Ovary (tissue), 7 donors: ENCODE measurements at regions not wholly inside any gene's neighbourhood (a gene's known extent, or its start where the extent isn't known, plus 50 kb on each side); places are given as distances from the start of the nearest gene placed in this dataset.

Experiments
- DNase-seq, 5 donors: peaks; one replicate each; pipeline ENCODE4 v3.0.0-alpha.2; 2019 to 2020
- H3K27ac ChIP-seq, 2 donors: fragments of 200-600 bp; one replicate each; pipeline versions ENCODE4 v1.5.1 to v1.8.0; 2019 to 2022
- H3K27me3 ChIP-seq: fragments of 200-600 bp; one replicate; pipeline ENCODE4 v1.8.0; 2022
- H3K36me3 ChIP-seq: fragments of 200-600 bp; sonication (generic); one replicate; pipeline ENCODE4 v1.5.1; 2019
- H3K4me1 ChIP-seq: one replicate; pipeline ENCODE4 v1.8.1; 2013; ENCODE audit warnings: mild to moderate bottlenecking, moderate library complexity; ENCODE audit not compliant: insufficient read depth
- H3K4me3 ChIP-seq: fragments of 200-600 bp; sonication (generic); one replicate; pipeline ENCODE4 v1.5.1; 2017
- H3K9me3 ChIP-seq, 2 donors: fragments of 200-600 bp in 1 of 2; sonication (generic) in 1 of 2; one replicate each; pipeline versions ENCODE4 v1.5.1 to v1.8.1; 2013 to 2019; ENCODE audit warnings: mild to moderate bottlenecking in 1 of 2, moderate library complexity in 1 of 2
- EP300 ChIP-seq: sonication (generic); formaldehyde crosslinking; IDR thresholded peaks from one replicate; pipeline ENCODE4 v1.6.1; 2017; ENCODE audit warnings: antibody characterized with exemption
- POLR2A ChIP-seq: fragments of 450-650 bp; IDR thresholded peaks from one replicate; pipeline ENCODE4 v1.6.1; 2017; ENCODE audit warnings: antibody characterized with exemption, mild to moderate bottlenecking, moderate library complexity
- WGBS, 3 donors: extraction: QIAGEN DNeasy Blood & Tissue Kit in 1 of 3; methylation state at CpG; one replicate each; pipeline versions ENCODE4 v1.1.5 to v1.1.7; 2013 to 2017; 5-methylcytosine and 5-hydroxymethylcytosine counted together
- intact Hi-C, 4 donors: fragments of 100-400 bp; cut with DNase I; formaldehyde crosslinking; loops; one replicate each; pipeline versions ENCODE4 v1.11.0 to v1.15.1; 2022 to 2023
- TF ChIP-seq, protein P1 (sequence below), 3 donors: fragments of 450-650 bp in 2 of 3; fragments of 200-600 bp in 1 of 3; IDR thresholded peaks; one replicate each; pipeline versions ENCODE4 v1.5.1 to v1.8.0; 2016 to 2022; ENCODE audit warnings: antibody characterized with exemption in 3 of 3, mild to moderate bottlenecking in 1 of 3
- donor health status: DM: no; HTN: no; CAD: no; lungs with moderate emphysema.
- donor health status: DM: no; HTN: no; CAD: no.
- donor health status: Bipolar disorder and iron deficiency.
- donor health status: DM: no; HTN: no; CAD: no.
- donor health status: DM: yes; HTN: yes; CAD: no.

DNA sequence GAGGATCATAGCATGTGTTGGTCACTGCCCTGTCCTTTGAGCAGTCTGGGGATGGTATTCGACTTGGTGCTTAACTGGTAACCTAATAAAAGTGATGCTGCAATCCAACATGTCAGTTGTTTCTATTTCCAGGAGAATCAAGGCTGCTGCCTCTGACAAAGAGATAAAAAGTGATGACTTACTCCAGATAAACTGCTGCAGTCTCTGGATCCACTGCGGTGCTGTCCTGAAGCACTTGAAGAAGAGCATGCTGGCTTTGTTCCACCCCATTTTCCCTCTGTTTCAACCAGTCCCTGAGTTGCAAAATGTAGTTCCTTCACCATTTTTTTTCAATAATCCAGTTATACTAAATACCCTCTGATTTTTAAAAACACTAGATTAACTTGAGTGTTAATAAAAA lies 403.5 kb upstream of the ANKRD30A start:
- Histone ChIP-seq H3K4me3 (no peak overlapping the region), H3K4me1 (no peaks in the 10 kb centered on the region), H3K9me3 (no peaks in the 10 kb centered on the region), H3K36me3 (no peaks in the 10 kb centered on the region), H3K27me3 (no peaks in the 10 kb centered on the region), H3K27ac (no peak overlapping the region)
- intact Hi-C loops = no loop called here
- WGBS, 3 donors = 44 to 61% (median 48%) methylated on average over 2 of the region's 2 CpGs
- TF ChIP-seq, protein P1, sequence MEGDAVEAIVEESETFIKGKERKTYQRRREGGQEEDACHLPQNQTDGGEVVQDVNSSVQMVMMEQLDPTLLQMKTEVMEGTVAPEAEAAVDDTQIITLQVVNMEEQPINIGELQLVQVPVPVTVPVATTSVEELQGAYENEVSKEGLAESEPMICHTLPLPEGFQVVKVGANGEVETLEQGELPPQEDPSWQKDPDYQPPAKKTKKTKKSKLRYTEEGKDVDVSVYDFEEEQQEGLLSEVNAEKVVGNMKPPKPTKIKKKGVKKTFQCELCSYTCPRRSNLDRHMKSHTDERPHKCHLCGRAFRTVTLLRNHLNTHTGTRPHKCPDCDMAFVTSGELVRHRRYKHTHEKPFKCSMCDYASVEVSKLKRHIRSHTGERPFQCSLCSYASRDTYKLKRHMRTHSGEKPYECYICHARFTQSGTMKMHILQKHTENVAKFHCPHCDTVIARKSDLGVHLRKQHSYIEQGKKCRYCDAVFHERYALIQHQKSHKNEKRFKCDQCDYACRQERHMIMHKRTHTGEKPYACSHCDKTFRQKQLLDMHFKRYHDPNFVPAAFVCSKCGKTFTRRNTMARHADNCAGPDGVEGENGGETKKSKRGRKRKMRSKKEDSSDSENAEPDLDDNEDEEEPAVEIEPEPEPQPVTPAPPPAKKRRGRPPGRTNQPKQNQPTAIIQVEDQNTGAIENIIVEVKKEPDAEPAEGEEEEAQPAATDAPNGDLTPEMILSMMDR (IDR thresholded peaks at IDR 0.05) = no peak
- TF ChIP-seq POLR2A = no peak
- TF ChIP-seq EP300 = no peak
- DNase-seq = no peak

DNA sequence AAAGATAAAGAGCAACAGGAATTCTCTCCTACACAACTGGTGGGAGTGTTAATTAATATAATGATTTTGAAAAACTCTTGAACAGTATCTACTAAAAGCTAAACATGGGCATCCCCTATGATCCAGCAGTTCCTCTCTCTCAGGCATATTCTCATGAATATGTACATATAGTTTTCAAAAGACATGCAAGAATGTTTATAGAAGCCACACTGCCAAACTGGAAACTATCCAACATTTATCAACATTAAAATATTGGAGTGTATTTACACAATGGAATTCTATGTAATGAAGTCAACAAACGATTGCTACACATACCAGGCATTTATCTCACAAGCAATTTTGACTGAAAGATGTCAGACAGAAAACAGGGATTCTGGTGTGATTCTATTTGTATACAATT lies 404.5 kb upstream of the ANKRD30A start:
- intact Hi-C loops = no loop called here
- Histone ChIP-seq H3K9me3 (no peaks in the 10 kb centered on the region), H3K4me3 (no peak overlapping the region), H3K27ac (no peak overlapping the region), H3K4me1 (no peaks in the 10 kb centered on the region), H3K36me3 (no peaks in the 10 kb centered on the region), H3K27me3 (no peaks in the 10 kb centered on the region)
- TF ChIP-seq, protein P1 (IDR thresholded peaks at IDR 0.05) = no peak
- no peak for TF ChIP-seq POLR2A
- no peak for TF ChIP-seq EP300
- 20 to 28% (median 24%) methylated on average over 1 of the region's 1 CpG for WGBS, 3 donors
- DNase-seq = no peak

DNA sequence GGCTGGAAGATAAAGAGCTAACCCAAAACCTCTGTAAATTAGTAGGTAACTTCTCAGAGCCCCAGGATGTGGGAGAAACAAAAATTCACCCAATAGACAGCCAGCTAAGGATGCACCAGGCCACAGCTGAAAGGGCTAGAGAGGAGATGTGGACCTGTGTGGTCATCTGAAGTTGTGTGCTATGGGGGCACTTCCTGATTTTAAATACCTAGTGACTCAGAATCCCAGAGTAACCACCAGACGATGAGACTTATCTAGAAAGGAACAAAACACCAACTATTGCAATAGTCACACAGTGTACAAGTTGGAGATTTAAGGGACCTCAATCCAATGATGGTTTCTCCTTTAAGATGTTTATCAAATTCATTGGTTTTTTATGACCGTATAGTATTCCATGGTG lies 408.3 kb upstream of the ANKRD30A start:
- TF ChIP-seq, protein P1 (IDR thresholded peaks at IDR 0.05) = no peak
- TF ChIP-seq POLR2A (no peak), EP300 (no peak)
- no peaks in the 10 kb centered on the region for H3K9me3 ChIP-seq
- intact Hi-C loops = no loop called here
- no peaks in the 10 kb centered on the region for H3K4me1 ChIP-seq
- no peaks in the 10 kb centered on the region for H3K27me3 ChIP-seq
- no peak for DNase-seq
- no peaks in the 10 kb centered on the region for H3K36me3 ChIP-seq
- no peak overlapping the region for H3K4me3 ChIP-seq
- H3K27ac ChIP-seq = no peak overlapping the region
- WGBS, 3 donors = 85 to 92% (median 90%) methylated on average over 2 of the region's 2 CpGs

DNA sequence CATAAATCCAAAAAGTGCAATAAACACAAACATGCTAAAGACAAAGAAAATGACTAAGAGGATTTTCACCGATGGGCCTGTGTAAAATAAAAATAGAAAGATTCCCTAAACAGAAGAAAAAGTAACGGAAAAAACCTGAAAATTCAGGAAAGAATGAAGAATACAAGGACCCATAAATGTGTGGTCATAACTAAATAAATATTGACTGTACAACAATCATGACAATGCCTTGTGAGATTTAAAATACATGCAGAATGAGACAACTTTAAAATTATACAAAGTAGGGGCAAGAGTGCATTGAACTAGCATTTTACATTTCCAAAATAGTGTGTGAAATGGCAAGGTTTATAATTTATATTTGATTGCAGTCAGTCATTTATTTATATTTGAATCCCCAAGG lies 409.1 kb upstream of the ANKRD30A start:
- TF ChIP-seq, protein P1 (IDR thresholded peaks at IDR 0.05) = no peak
- TF ChIP-seq POLR2A (no peak), EP300 (no peak)
- H3K4me1 ChIP-seq = no peaks in the 10 kb centered on the region
- 74 to 85% (median 82%) methylated on average over 2 of the region's 2 CpGs for WGBS, 3 donors
- H3K36me3 ChIP-seq = no peaks in the 10 kb centered on the region
- no peaks in the 10 kb centered on the region for H3K9me3 ChIP-seq
- no peak overlapping the region for H3K27ac ChIP-seq
- intact Hi-C loops = no loop called here
- H3K27me3 ChIP-seq = no peaks in the 10 kb centered on the region
- DNase-seq = no peak
- H3K4me3 ChIP-seq = no peak overlapping the region

DNA sequence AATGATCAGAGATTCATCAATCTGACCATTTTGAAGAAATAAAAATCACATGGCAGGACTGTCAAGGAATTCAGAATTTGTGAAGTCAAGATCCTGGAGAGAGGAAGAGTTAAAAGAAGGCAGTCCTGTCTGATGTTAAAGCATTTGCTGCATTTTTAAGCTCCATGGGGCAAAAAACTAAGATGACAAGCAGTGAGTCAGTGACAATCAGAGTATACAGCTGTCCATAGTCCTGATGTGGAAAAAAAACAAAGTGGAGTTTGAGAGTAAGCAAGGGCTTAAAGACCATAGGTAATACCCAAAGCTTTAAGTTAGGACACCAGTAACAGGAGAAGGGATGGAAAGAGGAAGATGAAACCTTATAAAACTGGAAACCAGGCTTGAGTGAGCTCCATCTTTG lies 412.7 kb upstream of the ANKRD30A start:
- no peaks in the 10 kb centered on the region for H3K9me3 ChIP-seq
- no peaks in the 10 kb centered on the region for H3K36me3 ChIP-seq
- TF ChIP-seq POLR2A (no peak), EP300 (no peak)
- TF ChIP-seq, protein P1 (IDR thresholded peaks at IDR 0.05) = no peak
- intact Hi-C loops = no loop called here
- H3K4me3 ChIP-seq = no peak overlapping the region
- no peaks in the 10 kb centered on the region for H3K27me3 ChIP-seq
- no peak overlapping the region for H3K27ac ChIP-seq
- no peaks in the 10 kb centered on the region for H3K4me1 ChIP-seq
- no peak for DNase-seq
